Activated CD8-positive, alpha-beta T cell treated with anti-CD3 and anti-CD28 coated beads for 36 hours (primary cell): ENCODE measurements at regions not wholly inside any gene's neighbourhood (a gene's known extent, or its start where the extent isn't known, plus 50 kb on each side); places are given as distances from the start of the nearest gene placed in this dataset.

ENCODE experiments used
- ATAC-seq: fragments of 200-7000 bp; cut with Tn5 transposase; one replicate; pipeline ENCODE4 v1.10.0; 2021; ENCODE audit warnings: mild to moderate bottlenecking, moderate library complexity
- CTCF ChIA-PET: fragments of 350-600 bp; sonication (Branson Sonifier 250); formaldehyde crosslinking; loops from one replicate; lab custom pipeline; 2021; ENCODE audit warnings: antibody characterized with exemption; lab: Charles Lee
- POLR2A ChIA-PET: fragments of 350-600 bp; sonication (Branson Sonifier 250); formaldehyde crosslinking; loops from one replicate; lab custom pipeline; 2021; ENCODE audit warnings: antibody characterized with exemption; lab: Charles Lee
- DNase-seq: peaks from one replicate; pipeline ENCODE4 v3.0.0-alpha.2; 2020
- H3K27ac Mint-ChIP-seq: one replicate; pipeline ENCODE4 v1.8.0; 2021; ENCODE audit warnings: mild to moderate bottlenecking, mixed read lengths
- H3K27me3 Mint-ChIP-seq: one replicate; pipeline ENCODE4 v1.8.0; 2021; ENCODE audit warnings: mixed read lengths
- H3K36me3 Mint-ChIP-seq: one replicate; pipeline ENCODE4 v1.8.0; 2021; ENCODE audit warnings: low read depth, mixed read lengths
- H3K4me1 Mint-ChIP-seq: one replicate; pipeline ENCODE4 v1.8.0; 2021; ENCODE audit warnings: low read depth, mixed read lengths
- H3K4me3 Mint-ChIP-seq: one replicate; pipeline ENCODE4 v1.8.0; 2021; ENCODE audit warnings: mild to moderate bottlenecking, moderate library complexity, mixed read lengths
- H3K9me3 Mint-ChIP-seq: one replicate; pipeline ENCODE4 v1.8.0; 2021; ENCODE audit warnings: mixed read lengths
- intact Hi-C: fragments of 100-400 bp; cut with micrococcal nuclease; formaldehyde crosslinking; loops from one replicate; pipeline ENCODE4 v1.10.0; 2022
- TF ChIP-seq, protein P1 (sequence below): fragments of 200-600 bp; IDR thresholded peaks from one replicate; pipeline ENCODE4 v1.8.0; 2022; ENCODE audit warnings: antibody characterized with exemption, mild to moderate bottlenecking

DNA sequence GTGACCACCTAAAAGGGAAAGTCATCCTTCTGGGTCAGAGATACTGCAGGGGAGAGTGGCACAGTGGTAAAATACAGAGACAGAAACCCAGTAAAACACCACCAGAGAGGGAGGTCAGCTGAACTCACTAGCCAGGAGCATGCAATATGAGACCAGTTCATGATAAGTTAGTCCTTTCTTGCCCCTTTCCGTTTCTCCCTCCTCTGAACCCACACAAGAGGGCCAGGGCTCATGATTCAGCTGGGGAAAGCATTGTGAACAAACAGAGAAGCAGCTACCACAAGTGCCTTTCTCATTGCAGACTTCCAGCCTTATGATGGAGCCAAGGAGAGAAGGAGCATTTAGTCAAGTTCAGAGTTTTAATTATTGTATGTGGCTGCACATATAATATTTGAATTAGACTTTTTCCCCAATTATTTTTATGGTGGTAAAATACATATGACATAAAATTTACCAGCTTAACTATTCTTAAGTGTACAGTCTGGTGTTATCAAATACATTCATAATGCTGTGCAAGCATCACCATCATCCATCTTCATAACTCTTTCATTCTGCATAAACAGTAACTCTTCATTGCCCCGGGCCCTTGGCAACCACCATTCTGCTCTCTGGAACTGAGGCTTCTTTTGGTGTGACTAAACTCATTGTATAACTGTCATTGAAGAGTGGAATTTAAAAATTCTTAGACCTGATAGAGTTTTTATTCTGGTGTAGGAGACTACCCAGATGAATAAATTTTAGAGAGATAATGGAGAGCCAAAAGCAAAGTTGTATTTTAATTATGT is 114.6 kb downstream of the DDIT4L start:
- TF ChIP-seq, protein P1, sequence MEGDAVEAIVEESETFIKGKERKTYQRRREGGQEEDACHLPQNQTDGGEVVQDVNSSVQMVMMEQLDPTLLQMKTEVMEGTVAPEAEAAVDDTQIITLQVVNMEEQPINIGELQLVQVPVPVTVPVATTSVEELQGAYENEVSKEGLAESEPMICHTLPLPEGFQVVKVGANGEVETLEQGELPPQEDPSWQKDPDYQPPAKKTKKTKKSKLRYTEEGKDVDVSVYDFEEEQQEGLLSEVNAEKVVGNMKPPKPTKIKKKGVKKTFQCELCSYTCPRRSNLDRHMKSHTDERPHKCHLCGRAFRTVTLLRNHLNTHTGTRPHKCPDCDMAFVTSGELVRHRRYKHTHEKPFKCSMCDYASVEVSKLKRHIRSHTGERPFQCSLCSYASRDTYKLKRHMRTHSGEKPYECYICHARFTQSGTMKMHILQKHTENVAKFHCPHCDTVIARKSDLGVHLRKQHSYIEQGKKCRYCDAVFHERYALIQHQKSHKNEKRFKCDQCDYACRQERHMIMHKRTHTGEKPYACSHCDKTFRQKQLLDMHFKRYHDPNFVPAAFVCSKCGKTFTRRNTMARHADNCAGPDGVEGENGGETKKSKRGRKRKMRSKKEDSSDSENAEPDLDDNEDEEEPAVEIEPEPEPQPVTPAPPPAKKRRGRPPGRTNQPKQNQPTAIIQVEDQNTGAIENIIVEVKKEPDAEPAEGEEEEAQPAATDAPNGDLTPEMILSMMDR, result no peak
- Mint-ChIP-seq H3K36me3 (no peaks in the 10 kb centered on the region), H3K9me3 (peaks cover 2% of the 10 kb centered on the region), H3K4me3 (no peak overlapping the region), H3K27me3 (peaks cover 15% of the 10 kb centered on the region), H3K4me1 (peaks cover 16% of the 10 kb centered on the region), H3K27ac (no peak overlapping the region)
- intact Hi-C loops, result no loop called here
- no peak for ATAC-seq
- no peak for DNase-seq
- CTCF ChIA-PET, result interaction anchor here (6.7 kb wide), 1 partner anchor 17 kb away, joined by 39 read pairs; no protein-coding TSS in a partner anchor
- POLR2A ChIA-PET, result no interaction called here

DNA sequence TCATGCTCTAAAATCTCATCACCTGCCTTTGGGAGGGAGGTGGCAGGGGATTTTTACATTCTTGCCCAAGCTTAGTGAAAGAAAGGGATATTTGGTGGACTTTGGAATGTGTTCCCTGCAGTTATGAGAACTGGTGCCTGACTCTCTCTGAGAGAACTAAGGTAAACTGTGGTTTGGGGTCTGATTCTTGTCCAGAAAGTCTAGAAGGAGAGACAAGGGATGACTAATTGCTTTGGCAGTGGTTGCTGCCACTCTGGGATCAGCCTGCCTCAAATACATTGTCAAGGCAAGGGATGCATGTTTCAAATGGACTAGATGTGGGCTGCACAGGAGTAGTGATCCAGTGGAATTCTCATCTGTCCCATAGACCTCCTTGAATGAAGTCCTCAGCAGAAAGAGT is 115.2 kb downstream of the DDIT4L start:
- Mint-ChIP-seq H3K27me3 (peaks cover 16% of the 10 kb centered on the region), H3K4me1 (peaks cover 13% of the 10 kb centered on the region), H3K27ac (no peak overlapping the region), H3K9me3 (peaks cover 2% of the 10 kb centered on the region), H3K36me3 (no peaks in the 10 kb centered on the region), H3K4me3 (no peak overlapping the region)
- intact Hi-C loops, result no loop called here
- CTCF ChIA-PET, result interaction anchor here (1.2 to 6.7 kb wide), 2 partner anchors 17 to 21 kb away, joined by 5 to 39 read pairs; no protein-coding TSS in a partner anchor
- TF ChIP-seq, protein P1, result no peak
- no peak for ATAC-seq
- DNase-seq, result no peak
- POLR2A ChIA-PET, result interaction anchor here (1.0 kb wide), 1 partner anchor 13 kb away, joined by 3 read pairs; no protein-coding TSS in a partner anchor

DNA sequence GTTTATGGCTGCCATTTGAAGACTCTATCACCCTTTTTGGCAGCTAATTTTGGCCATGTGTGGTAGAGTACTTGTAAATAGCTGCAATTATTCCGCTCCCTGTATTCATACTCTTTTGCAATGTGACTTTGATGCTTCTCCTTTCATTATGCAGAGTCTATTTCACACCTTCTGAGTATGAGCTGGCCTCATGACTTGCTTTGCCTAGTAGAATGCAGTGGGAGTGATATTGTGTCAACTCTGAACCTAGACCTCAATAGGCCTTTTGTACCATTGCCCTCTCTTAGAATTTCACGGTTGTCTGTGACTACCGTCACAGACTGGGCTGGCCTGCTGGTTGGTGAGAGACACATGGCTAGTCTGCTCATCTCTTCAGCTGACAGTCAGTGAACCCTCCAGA is 118.8 kb downstream of the DDIT4L start:
- Mint-ChIP-seq H3K27me3 (peaks cover 27% of the 10 kb centered on the region), H3K36me3 (no peaks in the 10 kb centered on the region), H3K4me3 (no peak overlapping the region), H3K4me1 (no peaks in the 10 kb centered on the region), H3K9me3 (no peaks in the 10 kb centered on the region), H3K27ac (no peak overlapping the region)
- TF ChIP-seq, protein P1, result no peak
- ATAC-seq (no peak), DNase-seq (no peak)
- intact Hi-C loops, result no loop called here
- POLR2A ChIA-PET, result no interaction called here
- CTCF ChIA-PET, result no interaction called here

DNA sequence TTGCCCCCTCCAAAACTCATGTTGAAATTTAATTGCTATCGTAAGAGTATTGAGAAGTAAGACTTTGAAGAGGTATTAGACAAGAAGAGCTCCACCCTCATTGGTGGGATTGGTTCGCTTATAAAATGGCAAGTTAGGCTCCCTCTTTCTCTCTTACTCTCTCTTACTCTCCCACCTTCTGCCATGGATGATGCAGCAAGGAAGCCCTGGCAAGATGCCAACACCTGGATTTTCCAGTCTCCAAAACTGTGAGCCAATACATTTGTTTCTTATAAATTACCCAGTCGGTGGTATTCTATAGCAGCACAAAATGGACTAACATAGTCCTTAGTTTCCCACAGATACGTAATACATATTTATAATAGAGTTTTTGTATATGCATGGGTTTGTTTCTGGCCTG is 119.4 kb downstream of the DDIT4L start:
- no peak for ATAC-seq
- TF ChIP-seq, protein P1, result no peak
- POLR2A ChIA-PET, result no interaction called here

DNA sequence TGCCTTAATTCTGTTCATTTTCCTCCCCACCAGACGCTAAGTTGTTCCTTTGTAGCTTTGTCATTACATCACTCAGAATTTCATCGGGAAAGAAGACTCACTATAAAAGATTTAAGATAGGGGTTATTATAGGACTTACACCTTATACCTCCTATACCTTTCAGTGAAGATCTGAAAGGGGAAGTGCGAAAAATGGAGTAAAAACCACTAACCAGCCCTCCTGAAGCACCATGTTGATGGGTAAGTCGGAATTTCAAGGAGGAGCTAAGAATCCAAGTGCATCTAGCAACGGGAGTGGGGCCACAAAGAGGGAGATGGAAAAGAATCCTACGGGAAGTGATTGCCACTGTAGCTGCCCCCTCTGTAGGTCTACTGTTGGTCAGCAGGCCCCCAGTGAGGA is 119.1 kb upstream of the H2AZ1 start:
- TF ChIP-seq, protein P1, result no peak
- ChIA-PET POLR2A (interaction anchor here (0.6 to 2.1 kb wide), 4 partner anchors 9 to 1559 kb away, joined by 3 to 5 read pairs (median 4); no protein-coding TSS in a partner anchor), CTCF (interaction anchor here (1.1 to 1.4 kb wide), 2 partner anchors 9 to 257 kb away, joined by 3 to 5 read pairs; no protein-coding TSS in a partner anchor)
- no peaks in the 10 kb centered on the region for H3K4me1 Mint-ChIP-seq
- H3K4me3 Mint-ChIP-seq, result no peak overlapping the region
- H3K9me3 Mint-ChIP-seq, result no peaks in the 10 kb centered on the region
- DNase-seq (no peak), ATAC-seq (no peak)
- peaks cover 23% of the 10 kb centered on the region for H3K27me3 Mint-ChIP-seq
- H3K36me3 Mint-ChIP-seq, result no peaks in the 10 kb centered on the region
- no peak overlapping the region for H3K27ac Mint-ChIP-seq
- intact Hi-C loops, result no loop called here

More for the DNA sequence above, 119.4 kb downstream of the DDIT4L start:
- no peak for DNase-seq
- Mint-ChIP-seq H3K4me3 (no peak overlapping the region), H3K27ac (no peak overlapping the region), H3K36me3 (no peaks in the 10 kb centered on the region), H3K4me1 (no peaks in the 10 kb centered on the region), H3K27me3 (peaks cover 29% of the 10 kb centered on the region), H3K9me3 (no peaks in the 10 kb centered on the region)
- intact Hi-C loops, result no loop called here
- CTCF ChIA-PET, result no interaction called here
